ENCODE measurements at regions not wholly inside any gene's neighbourhood (a gene's known extent, or its start where the extent isn't known, plus 50 kb on each side); places are given as distances from the start of the nearest gene placed in this dataset.
"Not testable (repeated sequence)": the region's sequence is repeated elsewhere in the genome, so short reads cannot be mapped to it uniquely, and the experiment has no call there.

DNA sequence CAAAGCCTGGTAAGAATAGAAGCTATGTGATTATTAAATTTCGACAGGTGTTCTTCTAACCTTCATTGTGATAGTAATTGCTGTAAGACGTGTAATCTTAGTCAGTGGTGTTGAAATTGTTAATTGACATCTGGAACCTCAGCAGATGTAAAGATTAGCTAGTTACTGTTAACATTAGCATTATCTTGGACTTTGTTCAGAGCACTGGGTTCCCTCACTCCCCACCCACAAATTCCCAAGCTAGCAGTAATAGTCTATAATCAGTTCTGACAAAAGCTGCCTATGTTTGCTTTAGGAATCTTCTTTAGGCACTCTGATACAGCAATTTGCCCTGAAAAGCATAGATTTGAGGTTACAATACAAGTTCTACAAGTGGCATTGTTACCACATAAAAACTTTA lies 233.7 kb downstream of the EN1 start:
- DNase-seq (ENCODE audit: low spot score), result no peak

DNA sequence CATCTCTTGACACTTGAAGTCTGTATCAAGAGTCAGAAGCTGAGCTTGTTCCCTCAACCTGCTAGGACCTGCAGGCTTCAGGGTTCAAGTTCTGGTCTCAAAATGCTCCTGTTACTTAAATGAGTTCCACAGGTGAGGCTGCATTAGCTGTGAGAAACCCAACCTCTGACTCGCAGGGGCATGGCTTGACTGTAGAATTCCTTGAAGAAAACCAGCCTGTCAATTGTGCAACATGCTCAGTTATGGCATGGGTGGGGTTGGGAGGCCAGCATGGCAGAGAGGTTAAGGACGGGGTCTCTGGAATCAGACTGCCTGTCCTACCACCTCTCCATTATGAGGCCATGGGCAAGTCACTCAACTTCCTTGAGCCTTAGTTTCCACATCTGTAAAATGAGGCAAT lies 235.8 kb downstream of the EN1 start:
- DNase-seq (ENCODE audit: low spot score), result no peak

DNA sequence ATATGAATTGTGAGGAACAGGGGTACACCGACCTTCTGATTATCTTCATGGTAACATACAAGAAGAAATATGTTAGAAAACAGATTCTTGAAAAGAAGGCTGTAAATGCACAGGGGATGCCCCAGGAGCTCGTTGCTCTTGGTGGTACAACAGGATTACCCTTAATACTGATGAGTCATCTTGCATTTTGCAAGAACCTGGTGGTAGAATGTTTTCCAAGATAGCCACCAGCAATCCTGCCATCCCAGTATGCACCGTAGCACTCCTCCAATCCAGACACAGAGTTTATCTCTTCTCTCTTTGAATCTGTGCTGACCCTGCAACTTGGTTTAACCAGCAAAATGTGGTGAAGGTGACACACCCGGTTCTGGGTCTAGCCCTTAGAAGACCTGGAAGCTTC lies 238.3 kb downstream of the EN1 start:
- no peak for DNase-seq (ENCODE audit: low spot score)

DNA sequence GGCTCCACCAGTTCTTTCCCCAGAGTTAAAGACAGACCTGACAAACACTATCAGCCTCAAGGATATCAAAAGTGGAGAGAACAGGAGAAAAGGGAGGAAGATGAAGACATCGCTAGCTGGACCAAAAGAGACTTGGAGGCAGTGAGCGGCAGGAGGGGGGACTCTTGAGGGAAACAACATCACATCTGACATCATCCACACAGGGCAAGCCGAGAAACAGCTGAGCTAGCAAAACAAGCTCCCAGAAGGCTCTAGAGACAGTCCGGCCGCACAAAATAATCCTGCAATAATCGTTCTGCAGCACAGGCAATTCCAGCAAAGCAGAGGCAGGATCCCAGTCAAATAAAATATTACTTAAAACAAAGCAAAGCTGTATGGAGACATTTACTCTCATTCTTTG lies 239.8 kb downstream of the EN1 start:
- DNase-seq (ENCODE audit: low spot score), result no peak

DNA sequence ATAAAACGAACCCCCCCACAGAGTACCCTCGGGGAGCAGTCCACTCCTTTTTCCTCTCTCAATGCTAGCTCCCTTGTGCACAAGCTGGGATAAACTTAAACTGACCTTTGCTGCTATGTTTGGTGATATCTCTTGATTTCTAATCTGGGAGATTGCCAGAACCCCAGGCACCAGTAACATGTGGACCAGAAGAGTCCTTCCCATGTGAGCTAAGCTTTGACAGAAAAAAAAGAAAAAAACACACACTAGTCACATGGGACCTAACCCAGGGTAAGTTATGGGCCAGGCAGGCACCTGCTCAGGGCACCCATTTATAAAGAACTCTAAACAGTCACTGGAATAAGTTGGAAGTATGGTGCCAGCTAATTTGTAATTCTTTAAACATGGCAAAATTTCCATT lies 242.6 kb downstream of the EN1 start:
- DNase-seq (ENCODE audit: low spot score), result no peak

DNA sequence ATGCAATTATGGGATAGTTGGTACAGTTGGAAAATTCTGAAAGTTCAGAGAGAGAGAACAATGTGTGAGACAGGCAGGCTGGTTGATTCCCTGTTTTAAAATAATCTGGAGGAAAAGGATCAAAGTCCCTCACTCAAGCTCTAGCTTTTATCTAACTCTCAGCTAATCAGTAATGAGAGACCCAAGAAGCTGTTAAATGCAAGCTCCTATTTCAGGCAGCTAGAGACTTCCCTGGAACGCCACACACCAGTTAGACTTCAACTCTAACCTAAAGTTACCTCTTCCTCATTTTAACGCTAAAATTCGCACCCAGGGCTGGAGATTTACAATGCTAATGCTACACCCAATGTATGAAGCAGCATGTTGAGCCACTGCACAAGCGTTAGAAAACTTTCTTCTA lies 243.1 kb downstream of the EN1 start:
- no peak for DNase-seq (ENCODE audit: low spot score)

DNA sequence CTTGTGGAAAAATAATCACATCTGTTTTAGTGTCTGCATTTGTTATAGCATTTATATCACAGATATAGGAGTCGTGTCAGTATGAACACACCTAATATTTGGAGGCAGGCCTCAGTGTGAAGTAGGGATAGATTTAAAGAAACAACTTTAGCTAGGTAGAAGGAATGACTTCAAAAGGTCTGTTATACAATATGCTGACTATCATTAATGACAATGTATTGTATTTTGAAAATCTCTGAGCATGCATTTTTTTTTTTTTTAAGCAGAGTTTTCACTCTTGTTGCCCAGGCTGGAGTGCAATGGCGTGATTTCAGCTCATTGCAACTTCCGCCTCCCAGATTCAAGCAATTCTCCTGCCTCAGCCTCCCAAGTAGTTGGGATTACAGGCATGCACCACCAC lies 248.3 kb downstream of the EN1 start:
- DNase-seq (ENCODE audit: low spot score), result no peak

DNA sequence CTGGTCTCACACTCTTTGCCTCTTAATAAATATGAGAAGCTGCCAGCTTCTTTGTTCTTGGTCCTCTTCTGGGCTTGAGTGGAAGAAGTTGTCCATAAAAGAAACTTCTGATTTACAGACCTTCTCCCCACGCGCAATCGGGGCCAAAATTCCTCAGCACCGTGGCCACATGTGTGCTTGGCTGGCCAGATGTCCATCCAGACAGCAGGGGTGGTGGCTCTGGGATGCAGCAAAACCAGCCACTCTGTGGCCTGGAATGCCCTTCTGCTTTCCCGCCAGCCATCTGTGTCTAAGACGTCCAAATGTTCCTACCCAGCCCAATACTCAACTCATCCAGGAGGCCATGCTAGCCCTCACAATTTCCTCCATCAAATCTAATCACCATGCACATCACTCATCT lies 250.8 kb downstream of the EN1 start:
- no peak for DNase-seq (ENCODE audit: low spot score)

DNA sequence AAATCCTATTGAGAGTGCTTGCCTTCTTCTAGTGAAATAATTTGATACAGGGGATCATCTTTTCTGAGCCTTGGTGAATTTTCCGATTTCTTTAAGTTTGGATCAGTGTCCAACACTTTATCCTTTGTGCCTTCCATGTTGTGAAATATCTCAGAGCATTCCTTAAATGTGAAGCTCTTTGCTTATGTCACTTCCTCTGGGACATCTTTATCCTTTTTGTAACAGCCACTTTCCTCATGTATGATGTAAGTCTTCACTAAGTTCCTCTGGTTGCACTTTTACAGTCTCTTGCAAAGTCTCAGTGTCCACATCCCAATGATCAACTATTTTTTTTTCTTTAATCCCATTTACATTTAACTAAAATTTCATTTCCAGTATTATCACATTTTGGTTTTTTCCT lies 254.2 kb downstream of the EN1 start:
- no peak for DNase-seq (ENCODE audit: low spot score)

DNA sequence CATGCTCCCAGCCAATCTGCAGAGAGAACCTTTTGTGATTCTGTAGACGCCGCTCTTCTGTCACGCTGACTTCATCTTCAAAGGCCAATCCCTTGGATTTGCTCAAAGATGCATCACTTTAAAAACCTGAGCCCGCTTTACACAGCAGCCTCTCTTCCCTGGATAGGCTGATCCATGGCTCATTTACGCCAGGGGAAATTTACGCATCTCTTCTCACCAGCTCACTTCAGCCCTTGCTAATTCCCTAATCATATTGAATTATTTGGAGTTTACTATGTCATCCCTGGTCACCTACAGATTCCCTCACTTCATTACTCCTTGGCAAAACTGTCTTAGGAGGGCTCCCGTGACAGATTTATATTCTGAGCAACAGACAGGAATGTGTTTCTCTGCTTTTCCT lies 256.2 kb downstream of the EN1 start:
- DNase-seq (ENCODE audit: low spot score), result no peak

DNA sequence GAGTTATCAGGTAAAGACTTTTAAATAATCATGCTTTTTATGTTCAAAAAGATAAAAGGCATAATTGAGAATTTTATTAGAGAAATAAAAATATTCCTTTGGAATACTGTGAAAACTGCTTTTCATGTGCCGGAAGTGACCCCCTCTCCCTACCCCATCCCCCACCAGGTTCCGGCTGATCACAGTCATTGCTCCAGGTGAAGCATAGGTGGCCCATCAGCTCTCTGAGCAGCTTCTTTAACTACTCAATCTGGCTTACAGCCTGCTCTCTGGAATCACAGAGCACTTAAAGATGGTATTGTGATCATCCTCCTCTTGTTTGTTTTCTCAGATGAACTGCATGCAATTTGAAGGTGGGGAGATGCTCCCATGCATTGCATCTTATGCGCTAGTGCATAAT lies 257.7 kb downstream of the EN1 start:
- no peak for DNase-seq (ENCODE audit: low spot score)

DNA sequence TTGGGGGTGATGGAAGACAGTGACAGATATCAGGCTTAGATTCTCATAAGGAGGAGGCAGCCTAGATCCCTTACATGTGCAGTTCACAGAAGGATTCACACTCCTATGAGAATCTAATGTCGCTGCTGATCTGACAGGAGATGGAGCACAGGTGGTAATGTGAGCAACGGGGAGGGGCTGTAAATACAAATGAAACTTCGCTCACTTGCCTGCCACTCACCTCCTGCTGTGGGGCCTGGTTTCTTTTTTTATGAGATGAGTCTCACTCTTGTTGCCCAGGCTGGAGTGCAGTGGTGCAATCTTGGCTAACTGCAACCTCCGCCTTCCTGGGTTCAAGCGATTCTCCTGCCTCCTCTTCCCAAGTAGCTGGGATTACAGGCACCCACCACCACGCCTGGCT lies 258.6 kb downstream of the EN1 start:
- no peak for DNase-seq (ENCODE audit: low spot score)

DNA sequence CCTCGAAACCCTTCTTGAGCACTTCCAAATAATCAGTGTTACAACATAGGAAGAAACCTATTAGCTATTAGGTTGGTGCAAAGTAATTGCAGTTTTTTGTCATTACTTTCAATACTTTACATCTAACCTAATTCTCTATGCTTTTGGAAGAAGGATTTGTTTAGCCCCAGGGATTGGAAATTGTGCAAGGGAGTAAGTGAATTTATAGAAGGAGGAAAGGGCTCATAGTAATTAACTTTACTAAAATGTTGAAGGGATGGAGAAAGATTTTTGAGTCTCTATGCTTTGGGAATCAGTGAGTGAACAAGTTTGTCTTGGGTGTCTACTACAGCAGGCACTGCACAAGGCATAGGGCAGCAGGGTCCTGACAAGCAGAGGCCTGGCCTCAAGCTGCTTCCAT lies 261.1 kb downstream of the EN1 start:
- DNase-seq (ENCODE audit: low spot score), result no peak

DNA sequence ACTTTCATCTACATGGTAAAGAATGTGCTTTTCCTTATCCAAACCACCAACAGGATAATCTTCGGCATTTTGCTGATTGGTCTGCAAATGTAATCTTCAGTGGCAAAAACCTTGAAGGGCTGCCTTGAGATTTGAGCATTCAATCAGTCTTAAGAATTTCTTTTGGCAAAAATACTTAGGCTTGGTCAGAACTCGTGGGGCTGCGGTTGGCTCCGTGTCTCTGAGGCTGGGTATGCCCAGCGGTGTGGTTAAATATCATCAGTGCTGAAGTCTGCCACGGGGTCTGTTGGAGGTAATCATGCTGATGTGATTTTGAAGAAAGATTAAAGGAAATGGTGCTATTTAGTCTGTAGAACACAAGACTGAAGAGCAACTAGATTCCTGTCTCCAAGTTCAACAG lies 262.6 kb downstream of the EN1 start:
- no peak for DNase-seq (ENCODE audit: low spot score)

DNA sequence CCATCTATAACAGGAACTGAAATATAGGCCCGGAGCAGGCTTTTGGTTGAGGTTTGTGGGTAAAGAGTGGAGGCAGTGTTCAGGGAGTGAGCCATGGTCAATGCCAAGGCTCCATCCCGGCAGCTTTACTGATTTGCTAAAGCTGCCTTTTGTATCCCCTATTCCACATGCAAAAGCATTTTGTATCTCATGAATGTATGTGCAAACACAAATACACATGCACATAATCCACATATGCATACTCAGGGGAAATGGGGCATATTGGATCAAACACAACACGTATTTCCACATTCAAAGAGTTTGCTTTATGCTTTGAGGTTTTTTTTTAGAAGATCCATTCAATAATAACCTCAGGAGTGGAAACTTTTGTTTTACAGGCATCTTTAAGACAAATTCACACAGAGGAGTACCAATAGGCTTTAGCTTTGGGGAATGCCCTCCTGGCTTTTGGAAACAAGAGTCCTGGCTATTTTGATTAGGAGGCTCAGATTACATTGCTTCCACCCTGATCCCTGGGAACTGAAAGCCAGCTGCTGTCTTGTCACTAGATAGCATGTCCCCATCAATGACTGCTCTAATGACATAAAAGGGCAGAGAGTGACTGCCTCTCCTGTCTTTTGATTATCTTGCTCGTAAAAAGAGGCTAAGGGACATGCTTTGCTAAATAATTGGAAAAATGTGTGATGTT lies 263.2 kb downstream of the EN1 start:
- no peak for DNase-seq (ENCODE audit: low spot score)

DNA sequence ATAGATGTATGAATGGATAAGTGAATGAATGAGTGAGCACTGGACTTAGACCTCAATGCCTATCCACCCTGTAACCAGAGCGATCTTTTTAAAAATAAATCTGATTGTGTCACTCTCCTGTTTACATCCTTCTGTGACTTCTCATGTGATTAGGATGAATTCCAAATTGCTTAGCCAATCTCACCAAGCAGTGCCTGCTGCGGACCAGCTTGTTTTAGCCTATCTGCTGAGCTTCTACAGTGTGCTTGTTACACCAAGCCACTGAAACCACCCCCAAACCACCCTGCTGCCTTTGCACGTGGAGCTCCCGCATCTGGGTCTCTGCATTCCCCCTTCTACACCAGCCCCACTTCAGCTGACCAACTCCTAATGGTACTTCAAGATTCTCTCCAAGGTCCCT lies 265.4 kb downstream of the EN1 start:
- DNase-seq (ENCODE audit: low spot score), result peak; percentile 18

DNA sequence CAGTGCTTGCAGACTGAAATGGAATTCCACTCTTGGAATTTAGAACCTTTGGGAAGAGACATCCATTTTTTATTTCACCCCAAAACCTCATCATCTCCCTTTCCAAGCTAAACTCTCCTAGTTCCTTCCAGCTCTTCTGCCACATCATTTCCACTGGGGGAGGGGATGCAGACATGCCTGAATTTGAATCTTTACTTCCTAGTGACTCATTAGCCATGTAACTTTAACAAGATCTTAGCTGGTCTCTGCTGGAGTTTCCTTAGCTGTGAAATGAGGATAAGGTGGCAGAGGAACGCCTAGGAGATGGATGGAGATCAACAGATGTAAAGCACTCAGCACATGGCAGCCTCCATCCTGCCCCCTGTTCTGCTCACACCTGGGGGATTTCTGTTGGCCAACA lies 266.8 kb downstream of the EN1 start:
- DNase-seq (ENCODE audit: low spot score), result peak; percentile 15

DNA sequence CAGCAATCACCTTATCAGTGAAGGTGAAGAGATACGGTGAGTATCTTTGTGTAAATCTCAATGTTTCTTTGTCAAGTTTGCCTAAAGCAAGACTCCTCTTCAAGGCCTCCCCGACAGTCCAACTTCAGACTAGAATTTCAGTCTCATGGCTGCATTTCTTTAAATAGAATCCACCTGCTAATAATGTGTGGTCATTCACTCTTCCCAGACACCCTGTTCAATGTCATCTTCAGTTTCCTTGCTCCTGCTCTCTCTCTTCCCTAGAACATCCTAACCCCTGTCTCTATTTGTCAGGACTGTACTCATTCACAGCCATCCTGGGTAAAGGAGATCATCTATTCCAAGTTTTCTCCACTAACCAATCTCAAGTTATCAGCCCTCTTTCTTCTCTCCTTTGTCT lies 267.3 kb downstream of the EN1 start:
- no peak for DNase-seq (ENCODE audit: low spot score)

DNA sequence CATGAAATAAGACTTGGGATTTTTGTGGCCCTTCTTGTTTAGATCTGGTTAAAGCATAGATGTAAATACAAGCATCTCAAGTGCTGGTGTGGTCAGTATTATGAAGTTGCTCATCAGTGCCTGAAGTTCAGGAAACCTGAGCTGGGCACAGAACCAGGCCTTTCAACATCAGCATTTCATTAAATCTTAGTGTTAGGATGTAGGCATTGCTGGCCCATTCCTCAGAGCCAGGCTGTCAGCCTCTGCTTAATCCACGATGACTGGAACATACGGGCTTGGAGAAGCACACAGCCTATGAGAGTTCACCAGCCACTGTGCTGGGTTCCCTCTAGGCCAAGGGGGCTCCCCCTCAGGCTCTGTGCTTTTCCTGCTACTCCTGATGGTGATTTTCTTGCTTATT lies 270.2 kb downstream of the EN1 start:
- no peak for DNase-seq (ENCODE audit: low spot score)

DNA sequence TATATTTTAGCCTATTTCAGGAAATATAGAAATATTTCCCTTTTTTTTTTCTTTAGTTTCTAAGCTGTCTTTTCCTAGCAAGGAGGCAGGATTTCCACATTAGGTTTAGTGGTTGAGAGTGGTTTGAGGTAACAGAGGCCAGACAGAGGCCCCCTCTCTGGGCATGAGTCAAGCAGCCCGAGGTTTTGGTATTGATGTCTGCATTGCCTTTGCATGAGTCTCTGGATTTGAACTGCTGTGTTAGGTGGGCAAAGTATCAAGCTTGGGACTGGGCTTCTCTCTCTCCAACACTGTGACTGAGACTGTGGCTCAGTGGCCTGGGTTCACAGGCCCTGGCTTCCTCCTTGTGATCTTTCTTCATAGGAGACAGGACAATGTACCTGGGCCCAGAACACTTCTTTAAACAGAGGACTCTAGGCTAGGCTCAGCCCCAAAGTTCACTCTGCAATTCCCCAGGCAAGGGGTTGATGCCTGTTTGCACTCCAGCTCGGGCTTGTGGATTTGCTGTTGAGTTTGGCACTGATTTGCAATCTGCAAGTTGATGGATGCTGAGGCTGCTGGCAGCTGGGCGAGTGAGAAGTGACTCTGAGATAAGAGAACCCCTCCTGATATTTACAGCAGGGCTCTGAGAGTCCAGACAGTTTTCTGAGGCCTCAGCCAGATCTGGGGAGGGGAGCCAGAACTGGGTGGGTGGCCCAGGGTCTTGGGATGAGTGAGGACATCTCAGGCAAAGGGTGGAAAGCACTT lies 271.2 kb downstream of the EN1 start:
- no peak for DNase-seq (ENCODE audit: low spot score)

DNA sequence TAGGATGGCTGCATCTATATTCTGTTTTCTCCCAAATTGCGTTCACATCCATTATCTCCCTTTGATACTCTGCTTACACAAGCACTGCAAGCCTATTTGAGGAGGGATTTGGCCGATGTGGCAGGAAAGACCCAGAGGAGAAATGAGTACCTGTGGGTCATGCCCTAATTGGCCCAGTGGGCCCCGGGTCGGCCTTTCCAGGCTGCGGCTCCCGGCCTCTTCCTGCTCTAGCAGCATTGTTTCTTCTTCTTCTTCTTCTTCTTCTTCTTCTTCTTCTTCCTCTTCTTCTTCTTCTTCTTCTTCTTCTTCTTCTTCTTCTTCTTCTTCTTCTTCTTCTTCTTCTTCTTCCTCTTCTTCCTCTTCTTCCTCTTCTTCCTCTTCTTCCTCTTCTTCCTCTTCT lies 275.1 kb downstream of the EN1 start:
- not testable (repeated sequence) for DNase-seq (ENCODE audit: low spot score)

DNA sequence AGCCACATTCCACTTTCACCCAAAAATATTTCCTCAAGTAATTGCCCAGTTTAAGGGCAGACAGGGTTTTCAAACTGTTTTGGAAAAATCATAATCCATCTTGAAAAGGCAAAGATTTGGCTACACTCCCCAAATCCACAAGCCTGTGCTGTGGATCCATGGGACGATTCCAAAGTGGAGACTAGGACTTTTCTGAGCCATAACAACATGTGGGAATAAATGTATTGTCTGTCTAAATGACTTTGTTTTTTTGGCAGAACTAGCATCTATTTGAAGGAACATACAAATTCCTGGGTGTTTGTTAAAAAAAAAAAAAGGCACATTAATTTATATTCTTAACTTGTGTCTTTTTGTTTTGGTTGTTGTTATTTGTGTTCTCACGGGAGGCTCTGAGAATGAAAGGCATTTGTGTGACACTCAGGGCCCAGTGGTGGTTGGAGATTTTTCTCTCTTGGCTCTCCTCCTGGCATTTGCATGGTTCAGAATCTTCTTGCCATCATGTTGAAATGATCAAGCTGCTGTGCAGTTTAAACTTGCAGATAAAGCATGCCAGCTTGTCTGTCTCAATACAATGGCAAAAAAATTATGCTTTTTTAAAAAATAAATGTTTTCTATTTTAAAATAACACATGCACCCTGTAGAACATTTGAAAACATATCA lies 277.4 kb downstream of the EN1 start:
- DNase-seq (ENCODE audit: low spot score), result no peak

DNA sequence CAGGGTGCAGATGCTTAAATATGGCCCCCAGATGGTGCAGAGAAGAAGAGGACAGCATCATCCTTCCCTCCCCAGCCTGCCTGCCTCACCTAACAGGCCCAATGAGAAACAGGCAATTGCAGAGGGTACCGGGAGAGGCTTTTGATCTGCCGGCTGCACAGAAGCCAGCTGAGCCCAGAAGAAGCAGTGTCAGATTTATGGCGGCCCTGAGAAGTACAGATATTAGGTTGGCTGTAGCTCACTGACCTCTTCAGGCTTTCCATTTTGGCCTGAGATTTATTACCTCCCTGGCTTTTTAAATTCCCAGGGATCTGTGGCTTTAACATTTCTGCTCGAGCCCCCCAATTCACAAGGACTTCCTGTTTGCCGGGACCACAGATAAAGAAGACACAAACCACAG lies 278.7 kb downstream of the EN1 start:
- DNase-seq (ENCODE audit: low spot score), result no peak
